ENCODE measurements at regions not wholly inside any gene's neighbourhood (a gene's known extent, or its start where the extent isn't known, plus 50 kb on each side); places are given as distances from the start of the nearest gene placed in this dataset.

DNA sequence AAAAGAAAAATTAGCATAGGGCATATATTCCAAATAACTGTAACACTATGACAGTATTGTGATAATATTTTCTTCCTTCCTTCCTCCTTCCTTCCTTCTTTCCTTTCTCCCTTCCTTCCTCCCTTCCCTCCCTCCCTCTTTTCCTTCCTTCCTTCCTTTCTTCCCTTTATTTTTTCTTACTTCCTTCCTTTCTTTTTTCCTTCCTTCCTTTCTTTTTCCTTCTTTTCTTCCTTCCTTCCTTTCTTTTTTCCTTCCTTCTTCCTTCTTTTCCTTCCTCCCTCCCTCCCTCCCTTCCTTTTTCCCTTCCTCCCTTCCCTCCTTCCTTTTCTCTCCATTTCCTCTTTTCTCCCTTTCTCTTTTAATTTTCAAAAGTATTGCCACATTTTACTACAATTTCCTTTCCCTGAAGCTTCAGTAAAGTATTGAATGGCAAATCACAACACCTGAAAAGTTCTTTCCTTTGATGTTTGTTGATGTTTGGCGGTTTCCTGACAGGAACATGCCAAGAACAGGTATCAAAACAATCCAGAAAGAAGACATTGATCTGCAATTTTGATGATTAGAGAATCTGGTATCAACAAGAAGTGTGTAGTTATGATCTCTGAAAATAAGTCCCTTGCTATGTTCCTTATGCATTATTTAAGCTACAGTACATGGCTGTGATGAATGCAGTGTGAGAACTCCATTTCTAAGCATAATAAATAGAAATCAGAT, 253.1 kb upstream of the EDIL3 start:
- no peak overlapping the region for H2AFZ ChIP-seq (ENCODE audit: low read depth, low read length)
- H3F3A ChIP-seq (ENCODE audit: insufficient read depth, low read length, poor library complexity, severe bottlenecking), result no peaks in the 10 kb centered on the region
- H3K79me2 ChIP-seq (replicated peaks; ENCODE audit: insufficient read depth, low read length), result no peaks in the 10 kb centered on the region
- H3K36me3 ChIP-seq (ENCODE audit: insufficient read depth, low read length), result no peaks in the 10 kb centered on the region
- no peaks in the 10 kb centered on the region for H3K27me3 ChIP-seq (ENCODE audit: insufficient read depth, low read depth, low read length)
- no peak overlapping the region for H3K4me3 ChIP-seq (ENCODE audit: low read length)
- H4K20me1 ChIP-seq (ENCODE audit: insufficient read depth), result no peaks in the 10 kb centered on the region
- no peaks in the 10 kb centered on the region for H3K9me3 ChIP-seq (ENCODE audit: low read length)
- no peaks in the 10 kb centered on the region for H3K9me2 ChIP-seq (ENCODE audit: insufficient read depth, low read length)
- TF ChIP-seq EP300 (conservative IDR thresholded peaks at IDR 0.05; ENCODE audit: poor library complexity, severe bottlenecking) (peak; percentile 90), POLR2AphosphoS5 (IDR thresholded peaks at IDR 0.05) (peak; percentile 75)
- TF ChIP-seq, protein P1, sequence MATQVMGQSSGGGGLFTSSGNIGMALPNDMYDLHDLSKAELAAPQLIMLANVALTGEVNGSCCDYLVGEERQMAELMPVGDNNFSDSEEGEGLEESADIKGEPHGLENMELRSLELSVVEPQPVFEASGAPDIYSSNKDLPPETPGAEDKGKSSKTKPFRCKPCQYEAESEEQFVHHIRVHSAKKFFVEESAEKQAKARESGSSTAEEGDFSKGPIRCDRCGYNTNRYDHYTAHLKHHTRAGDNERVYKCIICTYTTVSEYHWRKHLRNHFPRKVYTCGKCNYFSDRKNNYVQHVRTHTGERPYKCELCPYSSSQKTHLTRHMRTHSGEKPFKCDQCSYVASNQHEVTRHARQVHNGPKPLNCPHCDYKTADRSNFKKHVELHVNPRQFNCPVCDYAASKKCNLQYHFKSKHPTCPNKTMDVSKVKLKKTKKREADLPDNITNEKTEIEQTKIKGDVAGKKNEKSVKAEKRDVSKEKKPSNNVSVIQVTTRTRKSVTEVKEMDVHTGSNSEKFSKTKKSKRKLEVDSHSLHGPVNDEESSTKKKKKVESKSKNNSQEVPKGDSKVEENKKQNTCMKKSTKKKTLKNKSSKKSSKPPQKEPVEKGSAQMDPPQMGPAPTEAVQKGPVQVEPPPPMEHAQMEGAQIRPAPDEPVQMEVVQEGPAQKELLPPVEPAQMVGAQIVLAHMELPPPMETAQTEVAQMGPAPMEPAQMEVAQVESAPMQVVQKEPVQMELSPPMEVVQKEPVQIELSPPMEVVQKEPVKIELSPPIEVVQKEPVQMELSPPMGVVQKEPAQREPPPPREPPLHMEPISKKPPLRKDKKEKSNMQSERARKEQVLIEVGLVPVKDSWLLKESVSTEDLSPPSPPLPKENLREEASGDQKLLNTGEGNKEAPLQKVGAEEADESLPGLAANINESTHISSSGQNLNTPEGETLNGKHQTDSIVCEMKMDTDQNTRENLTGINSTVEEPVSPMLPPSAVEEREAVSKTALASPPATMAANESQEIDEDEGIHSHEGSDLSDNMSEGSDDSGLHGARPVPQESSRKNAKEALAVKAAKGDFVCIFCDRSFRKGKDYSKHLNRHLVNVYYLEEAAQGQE (IDR thresholded peaks at IDR 0.05; ENCODE audit: borderline replicate concordance), result no peak
- no peak overlapping the region for H3K27ac ChIP-seq (ENCODE audit: low read length)
- H3K4me2 ChIP-seq (ENCODE audit: low read length), result no peak overlapping the region
- H3K9ac ChIP-seq (ENCODE audit: low read length), result no peak overlapping the region

DNA sequence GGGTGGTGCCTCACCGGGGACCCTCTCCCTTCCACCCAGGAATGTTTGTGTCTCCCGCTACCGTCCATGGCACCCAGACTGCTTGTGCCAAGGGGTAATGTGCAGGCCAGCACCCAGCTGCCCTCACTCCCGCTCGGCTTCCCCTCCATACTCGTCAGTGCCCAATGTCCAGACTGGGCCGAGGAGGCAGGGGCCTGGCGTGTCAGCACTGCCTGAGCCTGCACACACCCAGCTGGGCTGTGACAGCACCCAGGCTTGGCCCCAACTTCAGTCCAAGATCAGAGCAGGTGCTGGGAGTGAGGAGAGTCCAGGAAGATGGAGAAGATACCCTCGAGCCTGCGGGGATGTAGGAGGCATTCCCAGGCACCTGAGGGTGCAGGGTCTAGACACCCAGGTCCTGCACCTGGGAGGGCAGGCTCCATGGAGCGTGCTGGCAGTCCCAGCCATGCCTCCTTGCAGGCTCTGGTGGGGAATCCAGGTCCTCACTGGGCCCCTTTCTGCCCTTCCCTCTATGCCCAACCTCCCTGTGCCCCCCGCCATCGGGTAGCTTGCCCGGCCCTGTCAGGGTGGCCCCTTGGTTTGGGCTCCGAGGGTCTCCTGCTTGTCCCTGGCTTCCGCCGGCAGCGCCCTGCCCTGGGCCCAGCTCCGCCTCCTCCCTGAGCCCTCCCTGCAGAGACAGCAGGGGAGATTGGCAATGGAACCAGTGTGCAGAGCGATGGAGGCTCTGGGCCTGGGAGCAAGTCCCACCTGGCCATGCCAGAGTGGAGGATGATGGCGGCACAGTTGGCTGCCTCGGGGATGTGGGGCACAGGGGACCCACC, 250.8 kb upstream of the EDIL3 start:
- Histone ChIP-seq H2AFZ (ENCODE audit: low read depth, low read length) (no peak overlapping the region), H4K20me1 (ENCODE audit: insufficient read depth) (no peaks in the 10 kb centered on the region), H3F3A (ENCODE audit: insufficient read depth, low read length, poor library complexity, severe bottlenecking) (no peaks in the 10 kb centered on the region), H3K9ac (ENCODE audit: low read length) (no peak overlapping the region), H3K79me2 (replicated peaks; ENCODE audit: insufficient read depth, low read length) (no peaks in the 10 kb centered on the region), H3K27me3 (ENCODE audit: insufficient read depth, low read depth, low read length) (no peaks in the 10 kb centered on the region), H3K4me3 (ENCODE audit: low read length) (no peak overlapping the region), H3K36me3 (ENCODE audit: insufficient read depth, low read length) (no peaks in the 10 kb centered on the region), H3K4me2 (ENCODE audit: low read length) (no peak overlapping the region), H3K27ac (ENCODE audit: low read length) (no peak overlapping the region), H3K9me3 (ENCODE audit: low read length) (no peaks in the 10 kb centered on the region), H3K9me2 (ENCODE audit: insufficient read depth, low read length) (no peaks in the 10 kb centered on the region)
- TF ChIP-seq EP300 (conservative IDR thresholded peaks at IDR 0.05; ENCODE audit: poor library complexity, severe bottlenecking), result no peak
- TF ChIP-seq SMC3 (conservative IDR thresholded peaks at IDR 0.05; ENCODE audit: poor library complexity), result no peak
- no peak for TF ChIP-seq RAD21 (conservative IDR thresholded peaks at IDR 0.05)
- TF ChIP-seq TAF1 (IDR thresholded peaks at IDR 0.05; ENCODE audit: low read depth), result no peak
- TF ChIP-seq, protein P1 (IDR thresholded peaks at IDR 0.05; ENCODE audit: borderline replicate concordance), result no peak

All from neural cell (in vitro differentiated cells).